ENCODE measurements at regions not wholly inside any gene's neighbourhood (a gene's known extent, or its start where the extent isn't known, plus 50 kb on each side); places are given as distances from the start of the nearest gene placed in this dataset.

DNA sequence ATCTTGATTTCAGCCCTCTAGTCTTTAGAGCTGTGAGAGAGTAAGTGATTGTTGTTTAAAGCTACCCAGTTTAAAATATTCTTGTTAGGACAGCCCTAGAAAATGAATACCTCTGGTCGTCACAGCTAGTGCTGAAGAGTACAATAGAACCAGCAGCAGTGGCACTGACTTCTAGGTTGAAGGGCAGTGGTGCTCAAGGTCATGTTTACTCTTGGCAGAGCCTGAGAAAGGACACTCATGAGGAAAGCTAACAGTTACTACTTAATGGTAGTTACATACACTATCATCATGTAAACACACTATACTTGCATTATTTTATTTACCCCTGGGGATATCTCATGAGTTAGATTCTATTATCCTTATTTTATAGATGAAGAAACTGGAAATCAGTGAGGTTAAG, 323.0 kb downstream of the SH2D4B start:
- BruUV-seq (replicated peaks) = no TSS peak
- no peak overlapping the region for H3K4me2 ChIP-seq (ENCODE audit: low read length)
- no peaks in the 10 kb centered on the region for H4K20me1 ChIP-seq (ENCODE audit: insufficient read depth, low read length)
- H2AFZ ChIP-seq (ENCODE audit: low read length) = no peak overlapping the region
- no peaks in the 10 kb centered on the region for H3K36me3 ChIP-seq (ENCODE audit: insufficient read depth, low read length)
- no peaks in the 10 kb centered on the region for H3K4me1 ChIP-seq (ENCODE audit: insufficient read depth, low read length, poor library complexity, severe bottlenecking)
- no peak for TF ChIP-seq EZH2phosphoT487 (IDR thresholded peaks at IDR 0.05; ENCODE audit: borderline replicate concordance, low read depth, low read length)
- TF ChIP-seq, protein P1, sequence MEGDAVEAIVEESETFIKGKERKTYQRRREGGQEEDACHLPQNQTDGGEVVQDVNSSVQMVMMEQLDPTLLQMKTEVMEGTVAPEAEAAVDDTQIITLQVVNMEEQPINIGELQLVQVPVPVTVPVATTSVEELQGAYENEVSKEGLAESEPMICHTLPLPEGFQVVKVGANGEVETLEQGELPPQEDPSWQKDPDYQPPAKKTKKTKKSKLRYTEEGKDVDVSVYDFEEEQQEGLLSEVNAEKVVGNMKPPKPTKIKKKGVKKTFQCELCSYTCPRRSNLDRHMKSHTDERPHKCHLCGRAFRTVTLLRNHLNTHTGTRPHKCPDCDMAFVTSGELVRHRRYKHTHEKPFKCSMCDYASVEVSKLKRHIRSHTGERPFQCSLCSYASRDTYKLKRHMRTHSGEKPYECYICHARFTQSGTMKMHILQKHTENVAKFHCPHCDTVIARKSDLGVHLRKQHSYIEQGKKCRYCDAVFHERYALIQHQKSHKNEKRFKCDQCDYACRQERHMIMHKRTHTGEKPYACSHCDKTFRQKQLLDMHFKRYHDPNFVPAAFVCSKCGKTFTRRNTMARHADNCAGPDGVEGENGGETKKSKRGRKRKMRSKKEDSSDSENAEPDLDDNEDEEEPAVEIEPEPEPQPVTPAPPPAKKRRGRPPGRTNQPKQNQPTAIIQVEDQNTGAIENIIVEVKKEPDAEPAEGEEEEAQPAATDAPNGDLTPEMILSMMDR (conservative IDR thresholded peaks at IDR 0.05; ENCODE audit: low read length) = no peak
- intact Hi-C loops (cut with micrococcal nuclease; ENCODE audit: unreplicated experiment) = no loop called here
- ChIA-PET CTCF (ENCODE audit: unreplicated experiment) (no interaction called here), POLR2A (no interaction called here)
- no peaks in the 10 kb centered on the region for H3K79me2 ChIP-seq (ENCODE audit: insufficient read depth, low read depth, low read length)
- no peak overlapping the region for H3K27ac ChIP-seq (ENCODE audit: low read depth, low read length, poor library complexity, severe bottlenecking)
- no peak overlapping the region for H3K4me3 ChIP-seq (ENCODE audit: low read depth, low read length, poor library complexity, severe bottlenecking)
- no peaks in the 10 kb centered on the region for H3K9me3 ChIP-seq (ENCODE audit: low read length)
- no peak for DNase-seq (ENCODE audit: low spot score)
- no peaks in the 10 kb centered on the region for H3K9me2 ChIP-seq (ENCODE audit: insufficient read depth, low read length)

DNA sequence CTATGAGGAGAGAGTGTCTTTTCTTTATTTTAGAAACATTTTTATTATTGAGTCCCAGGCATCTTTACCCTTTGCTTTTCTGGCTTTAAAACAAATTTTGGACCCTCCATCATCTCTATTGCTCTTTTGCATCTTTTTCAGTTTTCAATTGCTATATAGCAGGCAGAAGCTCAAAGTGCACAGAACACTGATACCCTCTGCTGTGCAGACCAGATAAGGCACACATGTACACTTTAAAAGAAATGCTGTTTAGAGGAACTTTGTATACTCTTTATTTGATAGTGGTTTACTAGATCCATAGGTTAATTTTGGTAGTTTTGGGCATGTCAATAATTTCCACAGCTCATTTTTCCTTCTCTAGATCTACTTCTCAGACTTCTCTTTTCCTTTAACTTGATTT, 324.2 kb downstream of the SH2D4B start:
- Histone ChIP-seq H3K4me3 (ENCODE audit: low read depth, low read length, poor library complexity, severe bottlenecking) (no peak overlapping the region), H3K27ac (ENCODE audit: low read depth, low read length, poor library complexity, severe bottlenecking) (no peak overlapping the region), H3K4me1 (ENCODE audit: insufficient read depth, low read length, poor library complexity, severe bottlenecking) (no peaks in the 10 kb centered on the region), H3K9me2 (ENCODE audit: insufficient read depth, low read length) (no peaks in the 10 kb centered on the region), H2AFZ (ENCODE audit: low read length) (no peak overlapping the region), H3K79me2 (ENCODE audit: insufficient read depth, low read depth, low read length) (no peaks in the 10 kb centered on the region), H3K4me2 (ENCODE audit: low read length) (no peak overlapping the region), H4K20me1 (ENCODE audit: insufficient read depth, low read length) (no peaks in the 10 kb centered on the region), H3K9me3 (ENCODE audit: low read length) (no peaks in the 10 kb centered on the region), H3K36me3 (ENCODE audit: insufficient read depth, low read length) (no peaks in the 10 kb centered on the region)
- BruUV-seq (replicated peaks) = no TSS peak
- POLR2A ChIA-PET = no interaction called here
- intact Hi-C loops (cut with micrococcal nuclease; ENCODE audit: unreplicated experiment) = no loop called here
- CTCF ChIA-PET (ENCODE audit: unreplicated experiment) = no interaction called here
- no peak for TF ChIP-seq EZH2phosphoT487 (IDR thresholded peaks at IDR 0.05; ENCODE audit: borderline replicate concordance, low read depth, low read length)
- TF ChIP-seq, protein P1 (conservative IDR thresholded peaks at IDR 0.05; ENCODE audit: low read length) = no peak
- DNase-seq (ENCODE audit: low spot score) = no peak

DNA sequence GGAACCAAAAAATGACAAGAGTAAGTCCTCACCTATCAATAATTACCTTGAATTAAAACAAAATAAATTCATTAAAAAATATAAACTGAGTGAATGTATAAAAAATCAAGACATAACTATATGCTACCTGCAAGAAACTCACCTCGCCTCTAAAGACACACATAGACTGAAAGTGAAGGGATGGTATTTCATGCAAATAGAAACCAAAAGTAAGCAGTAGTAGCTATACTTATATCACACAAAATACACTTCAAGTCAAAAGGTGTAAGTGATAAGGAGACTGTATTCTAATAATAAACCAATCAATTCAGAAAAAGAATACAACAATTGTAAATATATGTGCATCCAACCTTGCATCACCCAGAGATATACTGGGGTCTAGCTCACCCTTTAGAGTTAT, 332.6 kb downstream of the SH2D4B start:
- ChIA-PET POLR2A (interaction anchor here (0.6 kb wide), 1 partner anchor 540 kb away, joined by 3 read pairs; no protein-coding TSS in a partner anchor), CTCF (ENCODE audit: unreplicated experiment) (no interaction called here)
- Histone ChIP-seq H3K9me2 (ENCODE audit: insufficient read depth, low read length) (no peaks in the 10 kb centered on the region), H2AFZ (ENCODE audit: low read length) (no peak overlapping the region), H3K4me3 (ENCODE audit: low read depth, low read length, poor library complexity, severe bottlenecking) (no peak overlapping the region), H4K20me1 (ENCODE audit: insufficient read depth, low read length) (no peaks in the 10 kb centered on the region), H3K4me2 (ENCODE audit: low read length) (no peak overlapping the region), H3K4me1 (ENCODE audit: insufficient read depth, low read length, poor library complexity, severe bottlenecking) (no peaks in the 10 kb centered on the region), H3K9me3 (ENCODE audit: low read length) (no peaks in the 10 kb centered on the region), H3K79me2 (ENCODE audit: insufficient read depth, low read depth, low read length) (no peaks in the 10 kb centered on the region), H3K36me3 (ENCODE audit: insufficient read depth, low read length) (no peaks in the 10 kb centered on the region), H3K27ac (ENCODE audit: low read depth, low read length, poor library complexity, severe bottlenecking) (no peak overlapping the region)
- intact Hi-C loops (cut with micrococcal nuclease; ENCODE audit: unreplicated experiment) = no loop called here
- TF ChIP-seq, protein P1 (conservative IDR thresholded peaks at IDR 0.05; ENCODE audit: low read length) = no peak
- TF ChIP-seq EZH2phosphoT487 (IDR thresholded peaks at IDR 0.05; ENCODE audit: borderline replicate concordance, low read depth, low read length) = no peak
- BruUV-seq (replicated peaks) = no TSS peak
- DNase-seq (ENCODE audit: low spot score) = no peak

All from OCI-LY7 (cell line).